GM19324 (cell line): ENCODE measurements at regions not wholly inside any gene's neighbourhood (a gene's known extent, or its start where the extent isn't known, plus 50 kb on each side); places are given as distances from the start of the nearest gene placed in this dataset.

ENCODE experiments used
- ATAC-seq: cut with Tn5 transposase; IDR thresholded peaks from one replicate; pipeline ENCODE4 v1.9.1; 2021; ENCODE audit warnings: mild to moderate bottlenecking, moderate library complexity; ENCODE audit not compliant: unreplicated experiment, low FRiP score

GRCh38 chr22:49593509-49593908 is 234.2 kb downstream of the BRD1 start:
- no peak for ATAC-seq

DNA sequence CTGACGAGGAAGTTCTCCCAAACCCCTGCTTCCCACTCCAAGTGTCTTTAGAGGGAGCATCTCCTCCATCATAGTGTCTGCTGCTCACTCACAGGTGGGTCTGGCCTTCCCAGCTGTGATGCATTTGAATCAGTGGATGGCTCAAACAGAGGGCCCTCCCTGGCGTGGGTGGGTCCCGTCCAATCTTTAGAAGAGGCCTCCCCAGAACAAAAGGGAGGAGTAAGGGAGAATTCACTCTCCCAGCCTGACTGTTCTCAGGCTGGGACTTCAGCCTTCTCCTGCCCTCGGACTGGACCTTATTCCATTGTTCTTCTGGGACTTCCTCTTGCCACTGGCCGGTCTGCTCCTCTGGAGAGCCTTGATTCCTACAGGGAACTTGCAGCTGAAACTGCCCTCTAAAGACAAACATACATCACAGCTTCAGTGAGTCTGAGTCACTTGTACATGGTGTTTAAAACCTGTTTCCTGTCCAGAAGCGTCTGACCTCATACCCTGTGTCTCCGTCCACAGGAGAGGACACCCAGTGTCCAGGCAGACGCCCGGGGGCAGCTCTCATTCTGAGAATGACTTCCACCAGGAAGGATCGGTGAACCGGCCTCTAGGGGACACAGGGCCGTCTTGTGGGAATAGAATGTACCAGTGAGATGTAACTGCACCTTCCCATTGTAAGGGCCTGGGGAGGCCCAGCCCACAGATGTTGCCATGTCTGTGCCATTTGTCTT is 234.7 kb downstream of the BRD1 start:
- no peak for ATAC-seq

- no peak for ATAC-seq
These were observed 236.7 kb downstream of the BRD1 start for GRCh38 chr22:49590851-49591445.

DNA sequence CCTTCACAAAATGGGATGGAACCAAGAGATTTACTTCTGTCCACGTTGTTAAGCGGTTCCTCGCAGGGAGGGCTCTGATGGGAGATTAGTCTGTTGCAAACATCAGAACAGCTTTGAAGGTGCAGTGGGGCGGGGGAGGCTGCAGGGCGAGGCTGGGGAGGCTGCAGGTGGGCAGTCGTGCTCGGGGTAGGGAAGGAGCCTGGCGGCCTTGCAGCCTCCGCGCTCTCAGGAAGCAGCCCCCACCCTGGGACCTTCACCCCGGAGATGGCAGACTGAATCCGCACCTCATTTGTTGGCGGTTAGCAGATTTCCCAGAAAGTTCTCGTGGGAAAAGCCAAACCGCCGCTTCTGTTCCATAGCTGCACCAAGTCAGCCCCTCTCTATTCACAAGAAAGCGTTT is 237.3 kb downstream of the BRD1 start:
- ATAC-seq, result no peak

GRCh38 chr22:49589811-49590210 is 237.9 kb downstream of the BRD1 start:
- ATAC-seq, result no peak

GRCh38 chr22:49589301-49589700 is 238.4 kb downstream of the BRD1 start:
- ATAC-seq, result no peak

- ATAC-seq, result no peak
These were observed 238.9 kb downstream of the BRD1 start for GRCh38 chr22:49588739-49589138.

- ATAC-seq, result no peak
These were observed 239.7 kb downstream of the BRD1 start for GRCh38 chr22:49587987-49588386.

GRCh38 chr22:49587421-49587820 is 240.3 kb downstream of the BRD1 start:
- no peak for ATAC-seq

- no peak for ATAC-seq
These were observed 240.8 kb downstream of the BRD1 start for GRCh38 chr22:49586873-49587272.

- ATAC-seq, result no peak
These were observed 241.4 kb downstream of the BRD1 start for GRCh38 chr22:49586244-49586748.

- ATAC-seq, result no peak
These were observed 242.0 kb downstream of the BRD1 start for GRCh38 chr22:49585461-49586243.

- ATAC-seq, result no peak
These were observed 243.7 kb downstream of the BRD1 start for GRCh38 chr22:49583886-49584505.

DNA sequence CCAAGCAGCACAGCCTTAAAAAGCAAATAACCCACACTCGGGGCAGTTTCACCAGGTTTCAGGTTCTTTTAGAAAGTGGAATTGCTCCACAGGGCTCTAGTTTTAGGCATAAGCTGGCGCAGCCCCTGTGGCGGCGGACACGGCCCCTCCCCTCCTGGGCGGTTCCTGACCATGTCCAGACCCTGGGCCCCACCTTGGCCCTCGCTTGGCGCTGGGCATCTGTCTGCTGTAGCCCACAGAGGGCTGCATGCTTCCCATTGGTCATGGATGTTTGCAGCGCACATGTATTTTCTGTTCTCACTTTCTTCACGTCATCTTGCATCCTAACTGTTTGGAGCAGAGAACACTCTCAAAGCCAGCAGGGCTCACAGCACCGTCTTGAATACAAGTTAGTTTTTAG is 244.3 kb downstream of the BRD1 start:
- ATAC-seq, result no peak

GRCh38 chr22:49582678-49583077 is 245.0 kb downstream of the BRD1 start:
- ATAC-seq, result no peak

DNA sequence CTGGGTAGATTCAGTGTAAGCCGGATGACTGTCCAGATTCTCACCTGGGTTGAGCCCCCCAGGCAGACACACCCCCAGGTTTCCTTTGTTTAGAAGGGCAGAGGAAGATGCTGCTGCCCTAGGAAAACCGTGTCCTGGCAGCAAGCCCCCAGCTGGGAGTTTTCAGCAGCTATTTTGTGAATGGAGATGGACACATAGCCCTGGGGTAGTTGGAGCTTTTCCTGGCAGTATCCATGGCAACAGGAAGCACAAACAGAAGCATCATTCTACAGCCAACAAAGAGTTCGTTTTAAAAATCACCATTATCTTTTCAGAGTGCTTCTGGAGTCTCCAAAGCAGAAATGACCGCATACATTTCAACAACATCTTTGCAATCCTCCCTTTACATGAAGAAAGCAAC is 245.5 kb downstream of the BRD1 start:
- no peak for ATAC-seq

DNA sequence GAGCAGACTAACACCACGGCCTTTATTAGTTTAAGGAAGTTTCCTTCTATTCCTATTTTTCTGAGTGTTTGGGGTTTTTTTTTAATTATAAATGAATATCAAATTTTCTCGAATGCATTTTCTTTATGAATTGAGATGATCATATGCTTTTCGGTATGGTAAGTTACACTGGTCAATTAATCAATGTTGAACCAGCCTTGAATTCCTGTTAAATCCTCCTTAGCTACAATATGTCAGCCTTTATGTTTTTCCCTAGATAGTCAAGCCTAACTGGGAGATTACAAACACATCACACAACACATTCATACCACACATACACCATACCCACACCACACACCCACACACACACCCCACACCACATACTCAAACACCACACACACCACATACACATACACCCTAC is 247.6 kb downstream of the BRD1 start:
- ATAC-seq, result no peak

GRCh38 chr22:49577168-49578060 is 250.3 kb downstream of the BRD1 start:
- no peak for ATAC-seq

- no peak for ATAC-seq
These were observed 251.2 kb downstream of the BRD1 start for GRCh38 chr22:49576241-49577141.
